MM.1S (cell line): ENCODE measurements at regions not wholly inside any gene's neighbourhood (a gene's known extent, or its start where the extent isn't known, plus 50 kb on each side); places are given as distances from the start of the nearest gene placed in this dataset.

ENCODE experiments used
- CTCF ChIP-seq: fragments of 300-600 bp; sonication (generic); IDR thresholded peaks from 2 replicates; pipeline ENCODE4 v1.5.1; 2016; ENCODE audit warnings: antibody characterized with exemption, low read length, mixed read lengths
- EZH2 ChIP-seq: fragments of 300-600 bp; sonication (generic); optimal IDR thresholded peaks from 2 replicates; pipeline ENCODE3; 2017; ENCODE audit warnings: low read depth, mild to moderate bottlenecking, antibody characterized with exemption, low read length, mixed read lengths
- EZH2phosphoT487 ChIP-seq: fragments of 300-600 bp; sonication (generic); IDR thresholded peaks from 2 replicates; pipeline ENCODE4 v1.6.1; 2018; ENCODE audit warnings: antibody characterized with exemption, low read length

GRCh38 chr13:44098559-44098958 is 218.9 kb downstream of the LACC1 start:
- no peak for TF ChIP-seq EZH2
- no peak for TF ChIP-seq CTCF
- no peak for TF ChIP-seq EZH2phosphoT487
